Colonic mucosa (tissue), 4 donors: ENCODE measurements at regions not wholly inside any gene's neighbourhood (a gene's known extent, or its start where the extent isn't known, plus 50 kb on each side); places are given as distances from the start of the nearest gene placed in this dataset.

ENCODE experiments used
- DNase-seq: peaks from one replicate; pipeline ENCODE4 v3.0.0-alpha.2; 2020
- H3K27ac ChIP-seq: fragments of 200-600 bp; one replicate; pipeline ENCODE4 v1.8.0; 2021
- H3K27me3 ChIP-seq: fragments of 200-600 bp; one replicate; pipeline ENCODE4 v1.8.0; 2021
- H3K36me3 ChIP-seq: fragments of 200-600 bp; one replicate; pipeline ENCODE4 v1.8.0; 2021
- H3K4me1 ChIP-seq: fragments of 200-600 bp; one replicate; pipeline ENCODE4 v1.8.0; 2021; ENCODE audit warnings: mild to moderate bottlenecking
- H3K4me3 ChIP-seq: fragments of 200-600 bp; one replicate; pipeline ENCODE4 v1.8.0; 2021
- H3K9ac ChIP-seq, 2 donors: one replicate each; pipeline ENCODE4 v1.7.0; 2013; ENCODE audit warnings: control low read depth in 2 of 2, low read depth in 2 of 2, low read length in 2 of 2
- H3K9me3 ChIP-seq: fragments of 200-600 bp; one replicate; pipeline ENCODE4 v1.8.0; 2021
- intact Hi-C: fragments of 100-400 bp; cut with DNase I; formaldehyde crosslinking; loops from one replicate; pipeline ENCODE4 v1.14.1; 2022
- TF ChIP-seq, protein P1 (sequence below): fragments of 200-600 bp; IDR thresholded peaks from one replicate; pipeline ENCODE4 v1.8.0; 2022; ENCODE audit warnings: antibody characterized with exemption, mild to moderate bottlenecking
- donor health status: healthy.
- donor health status: DM: no; HTN: no; CAD: no.
- donor health status: DM: no; HTN: no; CAD: no.

DNA sequence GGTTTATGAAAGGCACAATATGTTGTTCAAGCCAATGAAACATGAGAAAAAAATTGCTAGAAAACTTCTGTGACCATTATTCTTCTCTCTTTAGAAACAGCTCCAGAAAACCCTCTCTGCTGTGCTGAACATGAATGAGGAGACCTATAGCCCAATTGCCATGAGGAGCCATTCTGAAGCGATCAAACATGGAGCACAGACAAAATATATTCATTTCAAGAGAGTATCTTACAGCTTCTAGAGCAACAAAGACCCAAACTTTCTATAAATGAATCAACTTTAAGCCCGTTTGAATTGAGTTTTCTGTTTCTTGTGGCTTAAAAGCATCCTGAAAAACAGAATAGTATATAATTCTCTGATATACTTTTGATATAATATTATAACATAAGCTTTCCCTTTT is 83.4 kb upstream of the UCN3 start:
- H3K4me3 ChIP-seq = no peak overlapping the region
- H3K4me1 ChIP-seq = no peaks in the 10 kb centered on the region
- intact Hi-C loops = loop anchor here (10.0 kb wide), 2 partner anchors 103 to 187 kb away; partner anchors contain the start of gene AKR1C3
- TF ChIP-seq, protein P1, sequence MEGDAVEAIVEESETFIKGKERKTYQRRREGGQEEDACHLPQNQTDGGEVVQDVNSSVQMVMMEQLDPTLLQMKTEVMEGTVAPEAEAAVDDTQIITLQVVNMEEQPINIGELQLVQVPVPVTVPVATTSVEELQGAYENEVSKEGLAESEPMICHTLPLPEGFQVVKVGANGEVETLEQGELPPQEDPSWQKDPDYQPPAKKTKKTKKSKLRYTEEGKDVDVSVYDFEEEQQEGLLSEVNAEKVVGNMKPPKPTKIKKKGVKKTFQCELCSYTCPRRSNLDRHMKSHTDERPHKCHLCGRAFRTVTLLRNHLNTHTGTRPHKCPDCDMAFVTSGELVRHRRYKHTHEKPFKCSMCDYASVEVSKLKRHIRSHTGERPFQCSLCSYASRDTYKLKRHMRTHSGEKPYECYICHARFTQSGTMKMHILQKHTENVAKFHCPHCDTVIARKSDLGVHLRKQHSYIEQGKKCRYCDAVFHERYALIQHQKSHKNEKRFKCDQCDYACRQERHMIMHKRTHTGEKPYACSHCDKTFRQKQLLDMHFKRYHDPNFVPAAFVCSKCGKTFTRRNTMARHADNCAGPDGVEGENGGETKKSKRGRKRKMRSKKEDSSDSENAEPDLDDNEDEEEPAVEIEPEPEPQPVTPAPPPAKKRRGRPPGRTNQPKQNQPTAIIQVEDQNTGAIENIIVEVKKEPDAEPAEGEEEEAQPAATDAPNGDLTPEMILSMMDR = no peak
- no peak for DNase-seq
- H3K27ac ChIP-seq = no peak overlapping the region
- H3K27me3 ChIP-seq = no peaks in the 10 kb centered on the region
- H3K36me3 ChIP-seq = no peaks in the 10 kb centered on the region
- H3K9me3 ChIP-seq = no peaks in the 10 kb centered on the region
- no peak overlapping the region for H3K9ac ChIP-seq

DNA sequence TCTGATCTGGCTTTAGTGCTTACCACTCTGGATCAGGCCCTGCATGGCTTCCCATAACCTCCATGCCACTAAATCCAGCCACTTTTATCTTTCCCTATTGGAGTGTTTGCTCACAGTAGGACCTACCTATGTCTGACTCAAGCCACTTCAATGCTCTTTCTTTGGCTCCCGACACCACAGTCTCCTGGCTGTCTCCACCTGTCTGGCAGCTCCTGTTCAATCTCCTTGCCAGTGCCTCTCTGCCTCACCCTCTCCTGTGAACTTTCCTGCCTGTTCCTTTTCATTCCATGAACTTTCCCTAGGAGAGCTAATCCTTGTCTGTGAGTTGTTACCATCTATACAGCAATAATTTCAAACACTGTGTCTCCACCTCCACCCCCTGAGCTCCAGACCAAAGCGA is 82.6 kb upstream of the UCN3 start:
- no peaks in the 10 kb centered on the region for H3K4me1 ChIP-seq
- no peak overlapping the region for H3K27ac ChIP-seq
- H3K9ac ChIP-seq = no peak overlapping the region
- no peaks in the 10 kb centered on the region for H3K9me3 ChIP-seq
- no peak overlapping the region for H3K4me3 ChIP-seq
- intact Hi-C loops = loop anchor here (2.0 to 10.0 kb wide), 3 partner anchors 103 to 433 kb away; partner anchors contain the start of gene AKR1C3
- no peaks in the 10 kb centered on the region for H3K27me3 ChIP-seq
- no peaks in the 10 kb centered on the region for H3K36me3 ChIP-seq
- no peak for DNase-seq
- TF ChIP-seq, protein P1 = no peak

- H3K4me1 ChIP-seq = no peaks in the 10 kb centered on the region
- no peak overlapping the region for H3K27ac ChIP-seq
- TF ChIP-seq, protein P1 = peak; percentile 76
- no peak overlapping the region for H3K9ac ChIP-seq
- H3K4me3 ChIP-seq = no peak overlapping the region
- no peaks in the 10 kb centered on the region for H3K27me3 ChIP-seq
- no peaks in the 10 kb centered on the region for H3K36me3 ChIP-seq
- H3K9me3 ChIP-seq = no peaks in the 10 kb centered on the region
- peak; percentile 72 for DNase-seq
- intact Hi-C loops = loop anchor here (2.0 to 10.0 kb wide), 3 partner anchors 101 to 435 kb away; partner anchors contain the start of gene AKR1C3
These were observed 81.2 kb upstream of the UCN3 start for GRCh38 chr10:5283305-5284158.

GRCh38 chr10:5284311-5285057 is 80.3 kb upstream of the UCN3 start:
- Histone ChIP-seq H3K9me3 (no peaks in the 10 kb centered on the region), H3K4me1 (no peaks in the 10 kb centered on the region), H3K4me3 (no peak overlapping the region), H3K27me3 (no peaks in the 10 kb centered on the region), H3K9ac (no peak overlapping the region), H3K36me3 (no peaks in the 10 kb centered on the region), H3K27ac (no peak overlapping the region)
- TF ChIP-seq, protein P1 = no peak
- DNase-seq = no peak
- intact Hi-C loops = loop anchor here (5.0 to 10.0 kb wide), 3 partner anchors 100 to 267 kb away; partner anchors contain the start of gene AKR1C3

GRCh38 chr10:5285186-5285585 is 79.6 kb upstream of the UCN3 start:
- Histone ChIP-seq H3K9ac (no peak overlapping the region), H3K36me3 (no peaks in the 10 kb centered on the region), H3K27me3 (no peaks in the 10 kb centered on the region), H3K4me1 (no peaks in the 10 kb centered on the region), H3K27ac (no peak overlapping the region), H3K9me3 (no peaks in the 10 kb centered on the region), H3K4me3 (no peak overlapping the region)
- intact Hi-C loops = loop anchor here (5.0 to 10.0 kb wide), 3 partner anchors 100 to 268 kb away; partner anchors contain the start of gene AKR1C3
- DNase-seq = no peak
- TF ChIP-seq, protein P1 = no peak
